GM18498 (cell line): ENCODE measurements at regions not wholly inside any gene's neighbourhood (a gene's known extent, or its start where the extent isn't known, plus 50 kb on each side); places are given as distances from the start of the nearest gene placed in this dataset.
A peak's percentile ranks its signal among the peaks of the same experiment; 100 is the strongest.

Experiments
- ATAC-seq: cut with Tn5 transposase; IDR thresholded peaks from one replicate; pipeline ENCODE4 v1.9.1; 2021; ENCODE audit warnings: mild to moderate bottlenecking, moderate library complexity; ENCODE audit not compliant: unreplicated experiment

GRCh38 chr18:32545631-32546030 is 74.9 kb upstream of the GAREM1 start:
- no peak for ATAC-seq

- ATAC-seq = no peak
Observed at GRCh38 chr18:32544088-32544487, 73.4 kb upstream of the GAREM1 start.

DNA sequence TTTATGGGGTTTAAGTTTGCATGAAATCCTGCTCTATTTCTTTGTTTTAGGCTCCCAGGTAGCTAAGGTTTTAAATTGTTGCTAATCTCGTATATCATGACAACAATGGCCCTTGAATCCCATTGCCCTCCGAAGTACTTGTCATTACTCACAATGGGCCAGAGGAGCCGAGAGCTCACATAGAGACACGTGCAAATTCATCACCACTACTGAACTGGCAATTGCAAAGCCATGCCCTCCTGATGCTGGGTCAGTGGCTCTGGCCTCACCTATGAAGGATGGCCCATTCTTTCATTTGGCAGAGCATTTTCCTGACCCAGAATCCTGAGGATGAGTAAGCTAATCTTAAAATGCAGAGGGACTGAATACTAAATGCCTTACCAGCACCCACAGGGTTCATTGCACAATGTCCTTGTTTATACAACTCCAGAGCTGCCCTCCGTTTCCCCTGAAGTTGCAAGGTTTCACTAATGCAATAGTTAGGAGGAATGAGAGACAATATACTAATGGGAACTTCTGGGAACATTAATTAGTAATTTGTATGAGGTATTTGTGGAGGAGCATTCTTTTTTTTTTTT is 71.6 kb upstream of the GAREM1 start:
- no peak for ATAC-seq

DNA sequence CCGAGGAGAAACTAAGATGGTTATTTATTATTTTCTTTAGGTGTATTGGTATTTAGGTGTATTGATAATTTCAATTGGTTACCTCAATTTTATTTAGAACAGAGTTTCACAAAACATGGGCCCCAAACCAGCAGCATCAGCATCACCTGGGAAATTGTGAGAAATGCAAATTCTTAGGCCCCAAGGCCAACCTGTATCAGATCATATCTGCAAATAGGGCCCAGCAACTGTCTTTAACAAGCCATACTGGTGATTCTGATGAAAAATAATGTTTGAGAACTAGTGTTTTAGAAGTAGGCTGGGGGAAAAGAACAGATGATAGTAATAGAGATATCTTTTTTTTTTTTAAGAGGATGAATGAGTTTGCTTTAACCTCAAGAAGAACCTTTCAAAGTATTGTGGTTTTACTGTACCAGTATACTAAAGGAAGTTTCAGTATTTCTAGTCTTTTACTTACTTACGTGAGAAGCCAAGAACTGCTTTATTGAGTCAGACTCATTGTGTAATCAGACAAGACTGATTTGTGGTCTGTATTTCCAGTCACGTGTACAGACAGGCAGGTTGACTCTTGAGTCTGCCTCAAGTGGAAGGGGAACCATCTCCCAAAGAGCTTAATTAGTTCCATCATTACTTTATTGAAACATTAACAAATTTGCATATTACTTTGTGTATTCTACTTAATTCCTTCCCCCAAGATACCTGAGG is 60.4 kb upstream of the GAREM1 start:
- ATAC-seq = peak; percentile 92

DNA sequence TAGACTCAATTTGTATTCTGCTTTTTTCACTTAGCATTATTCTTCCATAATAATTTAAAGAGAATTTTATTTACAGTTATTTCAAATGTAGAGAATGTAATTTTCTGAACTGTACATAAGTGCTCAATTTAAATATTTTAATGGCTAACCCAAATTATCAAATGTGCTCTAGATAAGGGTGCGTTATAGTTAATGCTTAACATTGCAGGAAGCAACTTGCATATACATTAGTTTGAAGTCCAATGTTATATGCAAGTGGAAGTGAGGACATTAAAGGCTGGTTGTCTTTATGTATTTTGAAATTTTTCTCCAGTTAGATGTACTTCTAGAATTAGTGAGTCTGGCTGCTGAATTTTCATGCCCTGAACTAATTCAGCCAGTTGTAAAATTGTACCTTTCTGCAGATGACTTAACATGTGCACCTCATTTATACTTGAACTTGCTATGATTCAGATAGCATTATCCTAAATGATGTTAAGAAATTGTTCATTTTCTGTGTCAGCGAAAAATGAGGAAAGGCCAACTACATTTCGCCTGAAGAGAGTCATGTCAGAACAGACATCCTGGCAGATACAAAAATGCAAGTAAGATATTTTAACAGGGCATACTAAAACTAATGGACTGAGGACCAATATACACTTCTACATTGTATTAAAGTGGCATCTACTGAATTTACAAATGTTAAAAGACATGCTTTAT is 59.2 kb upstream of the GAREM1 start:
- no peak for ATAC-seq

DNA sequence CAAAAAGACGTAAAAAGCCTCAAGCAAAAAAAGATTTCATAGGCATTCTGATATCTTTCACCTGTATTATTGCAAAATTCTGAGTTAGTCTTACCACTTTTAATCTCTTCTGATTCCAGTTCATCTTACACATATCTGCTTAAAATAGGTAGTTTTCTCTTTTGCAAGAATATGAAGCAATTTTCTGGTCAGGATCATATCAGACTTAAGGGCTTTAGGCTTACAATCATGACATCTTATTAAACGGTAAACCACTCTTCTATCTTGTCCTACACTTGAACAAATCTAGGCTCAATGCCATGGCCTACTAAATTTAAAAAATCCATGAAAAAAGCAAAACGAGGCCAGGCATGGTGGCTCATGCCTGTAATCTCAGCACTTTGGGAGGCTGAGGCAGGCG is 50.1 kb upstream of the GAREM1 start:
- no peak for ATAC-seq
